Heart left ventricle (tissue), 16 donors: ENCODE measurements at regions not wholly inside any gene's neighbourhood (a gene's known extent, or its start where the extent isn't known, plus 50 kb on each side); places are given as distances from the start of the nearest gene placed in this dataset.

Source experiments
- ATAC-seq, 4 donors: fragments of 200-7000 bp; cut with Tn5 transposase; one replicate each; pipeline ENCODE4 v1.9.1; 2020 to 2022; ENCODE audit warnings: moderate library complexity in 4 of 4, mild to moderate bottlenecking in 3 of 4, moderate number of reproducible peaks in 1 of 4
- DNase-seq, 5 donors: peaks; one replicate each; pipeline ENCODE4 v3.0.0-alpha.2; 2020
- H3K27ac ChIP-seq, 12 donors: fragments of 200-600 bp; sonication (generic) in 4 of 12; one replicate each; pipeline versions ENCODE4 v1.5.0 to v1.8.0; 2016 to 2022; ENCODE audit warnings: mild to moderate bottlenecking in 2 of 12
- H3K27me3 ChIP-seq, 9 donors: fragments of 200-600 bp; sonication (generic) in 2 of 9; one replicate each; pipeline versions ENCODE4 v1.5.1 to v1.8.0; 2016 to 2022; ENCODE audit warnings: mild to moderate bottlenecking in 3 of 9
- H3K36me3 ChIP-seq, 9 donors: fragments of 200-600 bp; sonication (generic) in 2 of 9; one replicate each; pipeline versions ENCODE4 v1.5.0 to v1.8.0; 2018 to 2022; ENCODE audit warnings: mild to moderate bottlenecking in 2 of 9
- H3K4me1 ChIP-seq, 12 donors: fragments of 200-600 bp; sonication (generic) in 4 of 12; one replicate each; pipeline versions ENCODE4 v1.5.0 to v1.8.0; 2016 to 2022; ENCODE audit warnings: mild to moderate bottlenecking in 3 of 12
- H3K4me3 ChIP-seq, 12 donors: fragments of 200-600 bp; sonication (generic) in 4 of 12; one replicate each; pipeline versions ENCODE4 v1.5.0 to v1.8.0; 2017 to 2022; ENCODE audit warnings: mild to moderate bottlenecking in 9 of 12, moderate library complexity in 4 of 12
- H3K9me3 ChIP-seq, 12 donors: fragments of 200-600 bp; sonication (generic) in 4 of 12; one replicate each; pipeline versions ENCODE4 v1.5.0 to v1.8.0; 2016 to 2022; ENCODE audit warnings: mild to moderate bottlenecking in 1 of 12
- CTCF ChIP-seq, 12 donors: fragments of 200-600 bp; sonication (generic) in 4 of 12; IDR thresholded peaks; one replicate each; pipeline versions ENCODE4 v1.5.0 to v1.8.0; 2018 to 2022; ENCODE audit warnings: antibody characterized with exemption in 12 of 12, mild to moderate bottlenecking in 5 of 12
- POLR2A ChIP-seq, 2 donors: fragments of 450-650 bp; IDR thresholded peaks; one replicate each; pipeline ENCODE4 v1.6.1; 2017; ENCODE audit warnings: antibody characterized with exemption in 2 of 2, mild to moderate bottlenecking in 2 of 2, moderate library complexity in 2 of 2
- WGBS, 4 donors: extraction: QIAGEN DNeasy Blood & Tissue Kit in 2 of 4; methylation state at CpG; one replicate each; pipeline versions ENCODE4 v1.1.5 to v1.1.7; 2013 to 2018; 5-methylcytosine and 5-hydroxymethylcytosine counted together
- intact Hi-C, 10 donors: fragments of 100-400 bp; cut with DNase I; formaldehyde crosslinking; loops; one replicate each; pipeline versions ENCODE4 v1.11.1 to v1.14.2; 2022
- donor health status: ischemic (EF 13 %, LVEDD 7.1; RV severe dilation, severe dysfunction).
- donor health status: healthy with polysubstance abuse.
- donor health status: DM: no; HTN: yes; CAD: no.
- donor health status: DM: no; HTN: no; CAD: no.
- donor health status: ischemic (EF 25% LVEDD 6.9; RV normal size, moderate dysfunction).
- donor health status: ischemic (EF 25% LVEDD 5.7; RV mildly dilated, moderate dysfunction).
- donor health status: healthy.
- donor health status: DM: yes; HTN: yes; CAD: no.
- donor health status: ischemic (EF 35%, LVEDD 5.7; RV mildly dilated, moderate dysfunction).
- donor health status: nonischemic (EF 11% LVEDD 7.7; RV severe dilation, severe dysfunction).
- donor health status: DM: yes; HTN: yes; CAD: no.
- donor health status: PGD.
- donor health status: ischemic (EF 29% LVEDD 5.4; RV normal size, mild dysfunction).
- donor health status: nonischemic (EF 23%, LVEDD 6.1; RV moderate dilation, normal function).

GRCh38 chr16:11412965-11413887, 68.0 kb downstream of the RMI2 start:
- no peak for DNase-seq
- TF ChIP-seq CTCF (IDR thresholded peaks at IDR 0.05) (no peak), POLR2A (IDR thresholded peaks at IDR 0.05) (no peak)
- ATAC-seq = no peak
- H3K27ac ChIP-seq = no peak overlapping the region
- H3K36me3 ChIP-seq = no peaks in the 10 kb centered on the region
- no peaks in the 10 kb centered on the region for H3K27me3 ChIP-seq
- H3K4me3 ChIP-seq = no peak overlapping the region
- no peaks in the 10 kb centered on the region for H3K9me3 ChIP-seq
- intact Hi-C loops = loop anchor here in 1 of 10 donors (5.0 kb wide), 1 partner anchor 229 kb away; no protein-coding TSS in a partner anchor
- WGBS, 4 donors = 82 to 85% (median 84%) methylated on average over 10 to 15 of the region's 15 CpGs
- peaks cover 0 to 6% (median 0%) of the 10 kb centered on the region in 12 donors for H3K4me1 ChIP-seq

- Histone ChIP-seq H3K4me1 (peaks cover 0 to 6% (median 0%) of the 10 kb centered on the region in 12 donors), H3K27me3 (no peaks in the 10 kb centered on the region), H3K9me3 (no peaks in the 10 kb centered on the region), H3K4me3 (no peak overlapping the region), H3K27ac (no peak overlapping the region), H3K36me3 (no peaks in the 10 kb centered on the region)
- ATAC-seq (no peak), DNase-seq (no peak)
- WGBS, 4 donors = 77 to 93% (median 89%) methylated on average over 11 of the region's 11 CpGs
- no peak for TF ChIP-seq CTCF (IDR thresholded peaks at IDR 0.05)
- TF ChIP-seq POLR2A (IDR thresholded peaks at IDR 0.05) = no peak
- intact Hi-C loops = loop anchor here in 1 of 10 donors (5.0 kb wide), 1 partner anchor 228 kb away; no protein-coding TSS in a partner anchor
These were observed 68.8 kb downstream of the RMI2 start for GRCh38 chr16:11413907-11414595.

GRCh38 chr16:11414815-11415775, 69.8 kb downstream of the RMI2 start:
- no peak overlapping the region for H3K27ac ChIP-seq
- no peak for ATAC-seq
- no peaks in the 10 kb centered on the region for H3K9me3 ChIP-seq
- no peaks in the 10 kb centered on the region for H3K27me3 ChIP-seq
- WGBS, 4 donors = 65 to 71% (median 68%) methylated on average over 19 to 21 of the region's 21 CpGs
- H3K4me1 ChIP-seq = peaks cover 0 to 6% (median 0%) of the 10 kb centered on the region in 12 donors
- H3K4me3 ChIP-seq = no peak overlapping the region
- intact Hi-C loops = loop anchor here in 2 of 10 donors (5.0 kb wide), 2 partner anchors 82 to 227 kb away; no protein-coding TSS in a partner anchor
- H3K36me3 ChIP-seq = no peaks in the 10 kb centered on the region
- TF ChIP-seq CTCF (IDR thresholded peaks at IDR 0.05) (no peak), POLR2A (IDR thresholded peaks at IDR 0.05) (no peak)
- no peak for DNase-seq
